ENCODE measurements at regions not wholly inside any gene's neighbourhood (a gene's known extent, or its start where the extent isn't known, plus 50 kb on each side); places are given as distances from the start of the nearest gene placed in this dataset.
"Not testable (repeated sequence)": the region's sequence is repeated elsewhere in the genome, so short reads cannot be mapped to it uniquely, and the experiment has no call there.

GRCh38 chr5:29252390-29252789, 1941.1 kb upstream of the CDH6 start:
- DNase-seq (ENCODE audit: low spot score): no peak

GRCh38 chr5:29247346-29248028, 1946.0 kb upstream of the CDH6 start:
- no peak for DNase-seq (ENCODE audit: low spot score)

GRCh38 chr5:29240379-29240778, 1953.1 kb upstream of the CDH6 start:
- DNase-seq (ENCODE audit: low spot score): no peak

GRCh38 chr5:29239606-29240005, 1953.9 kb upstream of the CDH6 start:
- DNase-seq (ENCODE audit: low spot score): no peak

DNA sequence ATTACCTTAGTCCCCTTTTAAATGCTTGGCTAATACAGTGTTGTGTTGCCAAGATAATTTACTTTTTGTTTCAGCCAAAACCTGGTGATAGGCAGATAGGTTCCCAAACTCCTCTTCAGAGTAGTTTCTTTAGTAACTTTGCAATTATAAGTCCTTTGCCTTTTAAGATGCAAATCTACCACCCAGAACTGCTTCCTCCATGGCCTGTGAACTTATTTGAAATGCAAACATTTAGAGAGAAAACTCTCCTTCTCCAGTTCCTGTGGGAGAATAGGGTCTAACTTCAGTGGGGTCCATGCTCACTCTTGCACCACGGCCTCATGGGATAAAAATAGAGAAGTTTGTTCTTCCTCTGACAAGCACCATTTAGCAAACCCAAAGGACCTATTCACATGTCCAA, 1955.4 kb upstream of the CDH6 start:
- DNase-seq (ENCODE audit: low spot score): no peak

DNA sequence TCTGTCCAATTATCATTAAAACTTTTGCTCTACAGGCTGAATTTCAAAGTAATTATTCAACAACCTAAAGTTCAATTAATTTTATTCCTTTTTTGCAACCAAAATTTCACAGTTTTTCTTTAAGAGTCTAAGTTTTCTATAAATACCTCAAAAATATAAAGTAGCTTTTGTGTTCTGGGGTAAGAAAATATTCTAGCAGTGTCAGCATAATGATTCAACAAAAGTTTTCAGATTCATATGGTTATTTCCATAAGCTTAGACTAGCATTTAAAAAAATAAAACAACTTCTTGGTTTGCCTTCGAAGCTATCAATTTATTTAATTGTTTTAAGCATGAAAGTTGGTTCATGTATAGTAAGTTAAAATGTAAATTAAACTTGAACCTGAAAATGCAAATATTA, 1962.3 kb upstream of the CDH6 start:
- no peak for DNase-seq (ENCODE audit: low spot score)

- DNase-seq (ENCODE audit: low spot score): no peak
Observed at GRCh38 chr5:29230591-29230990, 1962.9 kb upstream of the CDH6 start.

GRCh38 chr5:29229461-29229860, 1964.0 kb upstream of the CDH6 start:
- DNase-seq (ENCODE audit: low spot score): no peak

GRCh38 chr5:29218138-29218537, 1975.3 kb upstream of the CDH6 start:
- DNase-seq (ENCODE audit: low spot score): no peak

GRCh38 chr5:29214839-29215238, 1978.6 kb upstream of the CDH6 start:
- no peak for DNase-seq (ENCODE audit: low spot score)

DNA sequence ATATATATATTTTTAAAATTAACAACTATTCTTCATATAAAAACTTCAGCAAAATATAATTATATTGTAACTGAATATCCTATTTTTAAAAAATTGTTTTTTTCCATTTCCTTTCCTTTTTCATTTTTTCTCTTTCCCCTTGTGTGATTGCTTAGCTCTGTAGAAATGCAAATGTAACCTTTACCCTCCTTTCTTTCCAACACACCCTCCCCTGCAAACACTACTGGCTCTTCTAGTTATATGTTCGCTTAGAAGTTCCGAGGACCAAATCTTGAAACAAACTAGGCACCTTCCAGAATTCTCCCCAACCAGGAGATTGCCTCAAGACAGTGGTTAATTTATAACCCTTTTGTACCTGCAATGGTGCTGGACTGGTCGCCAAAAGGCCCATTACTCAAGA, 1980.0 kb upstream of the CDH6 start:
- no peak for DNase-seq (ENCODE audit: low spot score)

- DNase-seq (ENCODE audit: low spot score): no peak
Observed at GRCh38 chr5:29208024-29208423, 1985.5 kb upstream of the CDH6 start.

DNA sequence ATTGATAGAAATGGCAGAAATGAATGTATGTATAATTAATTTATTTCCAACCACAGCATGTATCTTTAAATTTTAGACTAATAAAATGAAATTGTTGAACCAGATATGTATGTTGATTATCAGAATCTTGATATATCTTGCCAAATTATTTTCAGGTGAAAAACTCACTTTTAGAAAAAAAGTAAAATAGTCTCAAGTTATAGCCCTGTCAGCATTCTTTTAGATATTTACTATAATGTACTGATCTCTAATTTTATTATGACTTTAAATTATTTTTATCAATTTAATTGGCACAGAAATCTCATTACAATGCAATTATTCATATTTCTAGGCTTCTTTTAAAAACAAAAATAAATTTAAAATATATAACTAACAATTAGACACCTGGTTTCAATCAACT, 1990.4 kb upstream of the CDH6 start:
- no peak for DNase-seq (ENCODE audit: low spot score)

GRCh38 chr5:29197631-29198454, 1995.6 kb upstream of the CDH6 start:
- no peak for DNase-seq (ENCODE audit: low spot score)

DNA sequence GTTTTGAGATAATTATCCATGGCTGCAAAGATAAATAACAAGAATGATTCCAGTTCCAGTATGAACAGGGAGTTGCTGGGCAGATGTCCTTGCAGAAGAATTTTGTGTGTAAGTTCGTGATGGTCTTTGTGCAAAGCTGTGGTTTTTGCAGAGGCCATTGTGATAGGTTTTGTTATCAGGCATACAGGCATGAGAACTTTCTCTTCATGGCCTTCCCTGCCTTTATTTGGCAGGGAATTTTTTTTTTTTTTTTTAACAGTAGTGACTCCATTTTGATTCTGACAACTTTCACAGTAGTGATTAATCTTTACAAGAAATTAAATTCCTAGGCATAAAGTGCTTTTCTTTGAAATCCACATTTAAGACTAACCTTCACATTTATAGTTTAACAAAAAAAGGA, 1999.5 kb upstream of the CDH6 start:
- DNase-seq (ENCODE audit: low spot score): no peak

DNA sequence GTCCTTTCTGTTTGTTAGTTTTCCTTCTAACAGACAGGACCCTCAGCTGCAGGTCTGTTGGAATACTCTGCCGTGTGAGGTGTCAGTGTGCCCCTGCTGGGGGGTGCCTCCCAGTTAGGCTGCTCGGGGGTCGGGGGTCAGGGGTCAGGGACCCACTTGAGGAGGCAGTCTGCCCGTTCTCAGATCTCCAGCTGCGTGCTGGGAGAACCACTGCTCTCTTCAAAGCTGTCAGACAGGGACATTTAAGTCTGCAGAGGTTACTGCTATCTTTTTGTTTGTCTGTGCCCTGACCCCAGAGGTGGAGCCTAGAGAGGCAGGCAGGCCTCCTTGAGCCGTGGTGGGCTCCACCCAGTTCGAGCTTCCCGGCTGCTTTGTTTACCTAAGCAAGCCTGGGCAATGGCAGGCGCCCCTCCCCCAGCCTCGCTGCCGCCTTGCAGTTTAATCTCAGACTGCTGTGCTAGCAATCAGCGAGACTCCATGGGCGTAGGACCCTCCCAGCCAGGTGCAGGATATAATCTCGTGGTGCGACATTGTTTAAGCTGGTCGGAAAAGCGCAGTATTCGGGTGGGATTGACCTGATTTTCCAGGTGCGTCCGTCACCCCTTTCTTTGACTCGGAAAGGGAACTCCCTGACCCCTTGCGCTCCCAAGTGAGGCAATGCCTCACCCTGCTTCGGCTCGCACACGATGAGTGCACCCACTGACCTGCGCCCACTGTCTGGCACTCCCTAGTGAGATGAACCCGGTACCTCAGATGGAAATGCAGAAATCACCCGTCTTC, 2002.0 kb upstream of the CDH6 start:
- DNase-seq (ENCODE audit: low spot score): not testable (repeated sequence)

DNA sequence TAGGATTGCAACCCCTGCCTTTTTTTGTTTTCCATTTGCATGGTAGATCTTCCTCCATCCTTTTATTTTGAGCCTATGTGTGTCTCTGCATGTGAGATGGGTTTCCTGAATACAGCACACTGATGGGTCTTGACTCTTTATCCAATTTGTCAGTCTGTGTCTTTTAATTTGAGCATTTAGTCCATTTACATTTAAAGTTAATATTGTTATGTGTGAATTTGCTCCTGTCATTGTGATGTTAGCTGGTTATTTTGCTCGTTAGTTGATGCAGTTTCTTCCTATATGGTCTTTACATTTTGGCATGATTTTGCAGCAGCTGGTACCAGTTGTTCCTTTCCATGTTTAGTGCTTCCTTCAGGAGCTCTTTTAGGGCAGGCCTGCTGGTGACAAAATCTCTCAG, 2003.1 kb upstream of the CDH6 start:
- not testable (repeated sequence) for DNase-seq (ENCODE audit: low spot score)

DNA sequence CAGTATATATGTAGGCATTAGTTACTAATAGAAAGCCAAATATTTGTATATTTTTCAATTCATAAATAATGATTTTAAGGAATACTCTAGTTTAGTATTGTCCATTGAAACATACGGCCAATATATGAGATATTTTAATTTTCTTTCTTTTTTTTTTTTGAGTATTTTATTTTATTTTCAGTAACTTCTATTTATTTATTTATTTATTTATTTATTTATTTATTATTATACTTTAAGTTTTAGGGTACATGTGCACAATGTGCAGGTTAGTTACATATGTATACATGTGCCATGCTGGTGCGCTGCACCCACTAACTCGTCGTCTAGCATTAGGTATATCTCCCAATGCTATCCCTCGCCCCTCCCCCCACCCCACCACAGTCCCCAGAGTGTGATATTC, 2007.1 kb upstream of the CDH6 start:
- not testable (repeated sequence) for DNase-seq (ENCODE audit: low spot score)

DNA sequence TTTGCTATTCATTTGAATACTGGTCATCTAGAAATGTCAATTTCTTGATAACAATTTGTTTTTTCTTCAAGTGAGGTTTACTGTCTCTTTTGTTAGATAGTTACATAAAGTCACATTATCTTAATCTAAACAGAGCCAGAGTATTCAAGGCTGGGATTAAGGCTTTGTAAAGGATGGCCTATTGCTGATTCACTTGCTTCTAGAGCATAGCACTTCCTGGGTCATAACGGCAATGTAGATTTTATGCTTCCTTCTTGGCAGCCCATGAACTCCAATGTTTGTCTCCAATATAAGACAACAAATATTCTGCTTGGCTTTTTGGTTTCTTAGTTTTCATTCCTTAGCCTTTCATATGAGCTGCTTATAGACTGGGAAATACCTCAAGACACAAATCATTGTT, 2007.9 kb upstream of the CDH6 start:
- no peak for DNase-seq (ENCODE audit: low spot score)

- no peak for DNase-seq (ENCODE audit: low spot score)
Observed at GRCh38 chr5:29175774-29176173, 2017.7 kb upstream of the CDH6 start.

DNA sequence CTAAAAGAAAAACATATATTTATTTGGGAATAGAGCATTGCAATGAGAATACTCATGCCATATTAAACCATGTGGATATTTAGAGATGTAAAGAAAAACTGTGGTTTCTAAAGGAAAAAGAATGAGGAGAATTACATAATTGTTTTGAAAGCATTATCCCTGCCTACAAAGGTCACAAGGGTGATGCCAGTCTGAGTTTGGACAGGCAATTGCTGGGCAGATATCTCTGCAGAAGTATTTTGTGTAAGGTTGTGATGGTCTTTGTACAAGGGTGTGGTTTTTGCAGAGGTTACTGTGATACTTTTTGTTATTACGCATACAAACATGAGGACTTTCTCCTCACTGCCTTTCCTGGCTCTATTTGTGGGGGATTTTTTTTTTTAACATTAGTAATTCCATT, 2022.9 kb upstream of the CDH6 start:
- DNase-seq (ENCODE audit: low spot score): no peak

- DNase-seq (ENCODE audit: low spot score): no peak
Observed at GRCh38 chr5:29169886-29170285, 2023.6 kb upstream of the CDH6 start.

GRCh38 chr5:29162297-29162696, 2031.2 kb upstream of the CDH6 start:
- DNase-seq (ENCODE audit: low spot score): no peak
